ENCODE measurements at regions not wholly inside any gene's neighbourhood (a gene's known extent, or its start where the extent isn't known, plus 50 kb on each side); places are given as distances from the start of the nearest gene placed in this dataset.

- no peaks in the 10 kb centered on the region for H3K36me3 Mint-ChIP-seq
- no peaks in the 10 kb centered on the region for H3K4me1 Mint-ChIP-seq
- H3K27me3 Mint-ChIP-seq = peaks cover 43% of the 10 kb centered on the region
- no peak for ATAC-seq
- peaks cover 4% of the 10 kb centered on the region for H3K9me3 Mint-ChIP-seq
- H3K4me3 Mint-ChIP-seq = no peak overlapping the region
- no peak overlapping the region for H3K27ac Mint-ChIP-seq
These were observed 219.8 kb downstream of the SH3BP4 start for GRCh38 chr2:235171550-235172031.

GRCh38 chr2:235180642-235181041 lies 228.8 kb downstream of the SH3BP4 start:
- peaks cover 5% of the 10 kb centered on the region for H3K9me3 Mint-ChIP-seq
- no peaks in the 10 kb centered on the region for H3K36me3 Mint-ChIP-seq
- H3K27me3 Mint-ChIP-seq = peaks cover 10% of the 10 kb centered on the region
- ATAC-seq = no peak
- H3K4me3 Mint-ChIP-seq = no peak overlapping the region
- no peak overlapping the region for H3K27ac Mint-ChIP-seq
- no peaks in the 10 kb centered on the region for H3K4me1 Mint-ChIP-seq

GRCh38 chr2:235183786-235184185 lies 232.0 kb downstream of the SH3BP4 start:
- no peak for ATAC-seq
- Mint-ChIP-seq H3K27ac (no peak overlapping the region), H3K4me1 (no peaks in the 10 kb centered on the region)

GRCh38 chr2:235187806-235188205 lies 236.0 kb downstream of the SH3BP4 start:
- Mint-ChIP-seq H3K27me3 (peaks cover 10% of the 10 kb centered on the region), H3K4me1 (no peaks in the 10 kb centered on the region), H3K36me3 (no peaks in the 10 kb centered on the region), H3K9me3 (peaks cover 3% of the 10 kb centered on the region), H3K27ac (no peak overlapping the region), H3K4me3 (no peak overlapping the region)
- no peak for ATAC-seq

More at GRCh38 chr2:235183786-235184185, 232.0 kb downstream of the SH3BP4 start:
- no peaks in the 10 kb centered on the region for H3K36me3 Mint-ChIP-seq
- H3K4me3 Mint-ChIP-seq = no peak overlapping the region
- H3K27me3 Mint-ChIP-seq = no peaks in the 10 kb centered on the region
- H3K9me3 Mint-ChIP-seq = peaks cover 5% of the 10 kb centered on the region

GRCh38 chr2:235191486-235191885 lies 239.7 kb downstream of the SH3BP4 start:
- H3K27ac Mint-ChIP-seq = no peak overlapping the region
- no peaks in the 10 kb centered on the region for H3K36me3 Mint-ChIP-seq
- peaks cover 35% of the 10 kb centered on the region for H3K27me3 Mint-ChIP-seq
- ATAC-seq = no peak
- H3K4me1 Mint-ChIP-seq = no peaks in the 10 kb centered on the region
- no peak overlapping the region for H3K4me3 Mint-ChIP-seq
- peaks cover 6% of the 10 kb centered on the region for H3K9me3 Mint-ChIP-seq

GRCh38 chr2:235191978-235192377 lies 240.2 kb downstream of the SH3BP4 start:
- H3K4me3 Mint-ChIP-seq = no peak overlapping the region
- H3K4me1 Mint-ChIP-seq = no peaks in the 10 kb centered on the region
- no peak overlapping the region for H3K27ac Mint-ChIP-seq
- peaks cover 35% of the 10 kb centered on the region for H3K27me3 Mint-ChIP-seq
- H3K36me3 Mint-ChIP-seq = no peaks in the 10 kb centered on the region
- ATAC-seq = no peak
- peaks cover 6% of the 10 kb centered on the region for H3K9me3 Mint-ChIP-seq

GRCh38 chr2:235194351-235194750 lies 242.5 kb downstream of the SH3BP4 start:
- Mint-ChIP-seq H3K27ac (no peak overlapping the region), H3K27me3 (peaks cover 43% of the 10 kb centered on the region), H3K4me3 (no peak overlapping the region), H3K36me3 (no peaks in the 10 kb centered on the region), H3K4me1 (no peaks in the 10 kb centered on the region), H3K9me3 (peaks cover 6% of the 10 kb centered on the region)
- ATAC-seq = no peak

- H3K36me3 Mint-ChIP-seq = no peaks in the 10 kb centered on the region
- no peaks in the 10 kb centered on the region for H3K4me1 Mint-ChIP-seq
- H3K27ac Mint-ChIP-seq = no peak overlapping the region
- H3K9me3 Mint-ChIP-seq = peaks cover 6% of the 10 kb centered on the region
- ATAC-seq = no peak
- H3K4me3 Mint-ChIP-seq = no peak overlapping the region
- H3K27me3 Mint-ChIP-seq = peaks cover 43% of the 10 kb centered on the region
These were observed 243.0 kb downstream of the SH3BP4 start for GRCh38 chr2:235194836-235195235.

GRCh38 chr2:235195921-235196320 lies 244.1 kb downstream of the SH3BP4 start:
- peaks cover 6% of the 10 kb centered on the region for H3K9me3 Mint-ChIP-seq
- no peak for ATAC-seq
- H3K27me3 Mint-ChIP-seq = peaks cover 43% of the 10 kb centered on the region
- H3K4me1 Mint-ChIP-seq = no peaks in the 10 kb centered on the region
- no peak overlapping the region for H3K4me3 Mint-ChIP-seq
- no peak overlapping the region for H3K27ac Mint-ChIP-seq
- H3K36me3 Mint-ChIP-seq = no peaks in the 10 kb centered on the region

GRCh38 chr2:235199128-235199527 lies 247.3 kb downstream of the SH3BP4 start:
- peak; percentile 17 for ATAC-seq
- no peak overlapping the region for H3K4me3 Mint-ChIP-seq
- H3K4me1 Mint-ChIP-seq = no peaks in the 10 kb centered on the region
- peaks cover 32% of the 10 kb centered on the region for H3K27me3 Mint-ChIP-seq
- H3K36me3 Mint-ChIP-seq = no peaks in the 10 kb centered on the region
- no peaks in the 10 kb centered on the region for H3K9me3 Mint-ChIP-seq
- H3K27ac Mint-ChIP-seq = no peak overlapping the region

GRCh38 chr2:235200216-235200615 lies 248.4 kb downstream of the SH3BP4 start:
- peaks cover 27% of the 10 kb centered on the region for H3K27me3 Mint-ChIP-seq
- no peak for ATAC-seq
- H3K27ac Mint-ChIP-seq = no peak overlapping the region
- no peaks in the 10 kb centered on the region for H3K4me1 Mint-ChIP-seq
- H3K4me3 Mint-ChIP-seq = no peak overlapping the region
- H3K36me3 Mint-ChIP-seq = no peaks in the 10 kb centered on the region
- H3K9me3 Mint-ChIP-seq = no peaks in the 10 kb centered on the region

- H3K9me3 Mint-ChIP-seq = no peaks in the 10 kb centered on the region
- no peak overlapping the region for H3K4me3 Mint-ChIP-seq
- no peak for ATAC-seq
- peaks cover 31% of the 10 kb centered on the region for H3K27me3 Mint-ChIP-seq
- no peaks in the 10 kb centered on the region for H3K36me3 Mint-ChIP-seq
- H3K27ac Mint-ChIP-seq = no peak overlapping the region
- no peaks in the 10 kb centered on the region for H3K4me1 Mint-ChIP-seq
These were observed 249.9 kb downstream of the SH3BP4 start for GRCh38 chr2:235201756-235202155.

GRCh38 chr2:235204948-235205347 lies 253.1 kb downstream of the SH3BP4 start:
- Mint-ChIP-seq H3K27ac (no peak overlapping the region), H3K36me3 (no peaks in the 10 kb centered on the region), H3K27me3 (peaks cover 45% of the 10 kb centered on the region), H3K4me1 (no peaks in the 10 kb centered on the region), H3K9me3 (peaks cover 1% of the 10 kb centered on the region), H3K4me3 (no peak overlapping the region)
- ATAC-seq = no peak

- no peak overlapping the region for H3K27ac Mint-ChIP-seq
- H3K27me3 Mint-ChIP-seq = peaks cover 43% of the 10 kb centered on the region
- no peak for ATAC-seq
- no peak overlapping the region for H3K4me3 Mint-ChIP-seq
- H3K36me3 Mint-ChIP-seq = no peaks in the 10 kb centered on the region
- H3K9me3 Mint-ChIP-seq = peaks cover 3% of the 10 kb centered on the region
- H3K4me1 Mint-ChIP-seq = no peaks in the 10 kb centered on the region
These were observed 254.6 kb downstream of the SH3BP4 start for GRCh38 chr2:235206399-235206798.

- H3K27ac Mint-ChIP-seq = no peak overlapping the region
These were observed 255.3 kb downstream of the SH3BP4 start for GRCh38 chr2:235206980-235207579.

GRCh38 chr2:235211056-235211455 lies 259.2 kb downstream of the SH3BP4 start:
- no peak for ATAC-seq
- H3K9me3 Mint-ChIP-seq = peaks cover 3% of the 10 kb centered on the region
- no peak overlapping the region for H3K27ac Mint-ChIP-seq
- no peaks in the 10 kb centered on the region for H3K4me1 Mint-ChIP-seq
- no peak overlapping the region for H3K4me3 Mint-ChIP-seq
- H3K36me3 Mint-ChIP-seq = no peaks in the 10 kb centered on the region
- H3K27me3 Mint-ChIP-seq = peaks cover 56% of the 10 kb centered on the region

More at GRCh38 chr2:235206980-235207579, 255.3 kb downstream of the SH3BP4 start:
- Mint-ChIP-seq H3K4me1 (no peaks in the 10 kb centered on the region), H3K4me3 (no peak overlapping the region), H3K27me3 (peaks cover 36% of the 10 kb centered on the region), H3K9me3 (peaks cover 3% of the 10 kb centered on the region), H3K36me3 (no peaks in the 10 kb centered on the region)
- no peak for ATAC-seq

Measured in stimulated activated memory B cell treated with anti-CD40 and anti-IgM and Interleukin-4, amounts not matched to agents 10 μg/mL and 1 μg/mL and 100 μg/mL, for 72 hours (primary cell).